ENCODE measurements at regions not wholly inside any gene's neighbourhood (a gene's known extent, or its start where the extent isn't known, plus 50 kb on each side); places are given as distances from the start of the nearest gene placed in this dataset.

DNA sequence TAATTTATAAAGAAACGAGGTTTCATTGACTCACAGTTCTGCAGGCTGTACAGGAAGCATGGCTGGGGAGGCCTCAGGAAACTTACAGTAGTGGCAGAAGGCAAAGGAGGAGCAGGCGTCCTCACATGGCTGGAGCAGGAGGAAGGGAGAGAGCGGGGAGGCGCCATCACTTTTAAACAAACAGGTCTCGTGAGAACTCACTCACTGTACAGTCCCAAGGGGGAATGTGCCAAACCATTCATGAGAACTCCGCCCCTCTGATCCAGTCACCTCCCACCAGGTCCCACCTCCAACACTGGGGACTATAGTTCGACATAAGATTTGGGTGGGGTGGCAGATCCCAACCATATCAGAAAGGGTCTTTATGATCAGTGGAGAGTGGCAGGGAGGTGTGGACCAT, 392.4 kb upstream of the TNRC6C start:
- no peak overlapping the region for H3K4me3 Mint-ChIP-seq
- peaks cover 3 to 16% of the 10 kb centered on the region in 2 donors for H3K27me3 Mint-ChIP-seq
- Histone ChIP-seq H3K4me3 (ENCODE audit: control insufficient read depth in 1 of 2, extremely low read depth in 1 of 2, low read length in 1 of 2) (no peak overlapping the region), H3K4me1 (ENCODE audit: control insufficient read depth in 1 of 2, extremely low read depth in 1 of 2, insufficient read depth in 2 of 2, low read length in 2 of 2) (peaks cover 0 to 10% of the 10 kb centered on the region in 2 experiments), H3K27me3 (replicated peaks in 1 of 2; ENCODE audit: control insufficient read depth in 2 of 2, extremely low read depth in 1 of 2, insufficient read depth in 2 of 2, low read length in 1 of 2) (peaks cover 0 to 38% of the 10 kb centered on the region in 2 experiments), H3K9me3 (no peaks in the 10 kb centered on the region), H3K27ac (ENCODE audit: low read length) (no peak overlapping the region), H3K36me3 (ENCODE audit: control insufficient read depth in 2 of 2, extremely low read depth in 1 of 2, insufficient read depth in 1 of 2, low read length in 1 of 2) (no peaks in the 10 kb centered on the region)
- ChIA-PET POLR2A (no interaction called here), CTCF (no interaction called here)
- H3K27ac Mint-ChIP-seq, result no peak overlapping the region
- H3K36me3 Mint-ChIP-seq, result no peaks in the 10 kb centered on the region
- 73% methylated on average over 2 of the region's 7 CpGs for WGBS (ENCODE audit: insufficient coverage)
- H3K4me1 Mint-ChIP-seq, result peaks cover 0 to 4% (median 0%) of the 10 kb centered on the region in 3 donors
- ATAC-seq (replicated peaks in 1 of 4) (no peak), DNase-seq (no peak)
- no peaks in the 10 kb centered on the region for H3K9me3 Mint-ChIP-seq

DNA sequence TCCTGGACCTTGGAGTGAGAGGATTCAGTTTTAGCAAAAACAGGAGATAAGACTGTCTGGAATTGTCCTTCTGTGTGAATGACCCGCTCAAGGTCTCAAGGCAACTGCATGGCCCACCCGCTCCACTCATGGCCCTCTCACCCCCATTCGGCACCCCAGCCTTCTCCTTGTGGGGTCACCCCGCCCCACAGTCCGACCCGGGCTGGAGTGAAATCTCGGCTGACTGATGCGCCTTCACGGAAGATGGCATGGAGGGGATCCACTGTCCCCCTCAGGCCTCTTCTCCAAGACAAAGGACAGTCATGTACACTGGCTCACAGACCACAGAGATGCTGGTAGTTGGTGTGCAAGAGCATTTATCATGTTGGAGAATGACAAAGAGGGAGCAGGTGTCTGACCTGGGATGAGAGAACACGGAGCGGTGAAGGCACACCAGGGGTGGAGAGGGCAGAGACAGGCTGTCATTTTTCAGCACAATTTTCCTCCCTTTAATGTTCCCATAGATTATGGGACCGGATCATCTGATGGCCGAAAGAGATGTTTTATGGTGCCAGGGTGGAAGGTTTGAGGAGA, 391.9 kb upstream of the TNRC6C start:
- Histone ChIP-seq H3K9me3 (no peaks in the 10 kb centered on the region), H3K27ac (ENCODE audit: low read length) (no peak overlapping the region), H3K4me1 (ENCODE audit: control insufficient read depth in 1 of 2, extremely low read depth in 1 of 2, insufficient read depth in 2 of 2, low read length in 2 of 2) (peaks cover 0 to 15% of the 10 kb centered on the region in 2 experiments), H3K4me3 (ENCODE audit: control insufficient read depth in 1 of 2, extremely low read depth in 1 of 2, low read length in 1 of 2) (no peak overlapping the region), H3K27me3 (replicated peaks in 1 of 2; ENCODE audit: control insufficient read depth in 2 of 2, extremely low read depth in 1 of 2, insufficient read depth in 2 of 2, low read length in 1 of 2) (peaks cover 0 to 42% of the 10 kb centered on the region in 2 experiments), H3K36me3 (ENCODE audit: control insufficient read depth in 2 of 2, extremely low read depth in 1 of 2, insufficient read depth in 1 of 2, low read length in 1 of 2) (no peaks in the 10 kb centered on the region)
- no peak for DNase-seq
- H3K4me1 Mint-ChIP-seq, result peaks cover 3 to 8% (median 3%) of the 10 kb centered on the region in 3 donors
- ChIA-PET POLR2A (no interaction called here), CTCF (no interaction called here)
- H3K27me3 Mint-ChIP-seq, result peaks cover 7 to 20% of the 10 kb centered on the region in 2 donors
- no peak overlapping the region for H3K4me3 Mint-ChIP-seq
- ATAC-seq (replicated peaks in 1 of 4), result no peak
- no peaks in the 10 kb centered on the region for H3K9me3 Mint-ChIP-seq
- no peaks in the 10 kb centered on the region for H3K36me3 Mint-ChIP-seq
- 100% methylated on average over 3 of the region's 13 CpGs for WGBS (ENCODE audit: insufficient coverage)
- no peak overlapping the region for H3K27ac Mint-ChIP-seq

DNA sequence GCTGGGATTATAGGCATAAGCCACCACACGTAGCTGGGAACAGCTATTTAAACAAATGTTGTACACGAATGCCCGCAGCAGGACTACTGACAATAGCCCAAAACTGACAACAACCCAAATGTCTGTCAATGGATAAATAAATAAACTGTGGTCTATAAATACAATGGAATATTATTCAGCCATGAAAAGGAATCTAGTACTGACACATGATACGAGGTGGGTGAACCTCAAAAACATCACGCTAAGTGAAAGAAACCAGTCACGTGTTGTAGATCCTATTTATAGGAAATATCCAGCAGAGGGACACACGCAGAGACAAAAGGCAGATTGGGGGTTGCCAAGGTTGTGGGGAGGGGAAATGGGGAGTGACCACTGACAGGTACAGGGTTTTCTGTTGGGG, 390.0 kb upstream of the TNRC6C start:
- no peak for ATAC-seq (replicated peaks in 1 of 4)
- no peaks in the 10 kb centered on the region for H3K9me3 ChIP-seq
- no peaks in the 10 kb centered on the region for H3K36me3 ChIP-seq (ENCODE audit: control insufficient read depth in 2 of 2, extremely low read depth in 1 of 2, insufficient read depth in 1 of 2, low read length in 1 of 2)
- Mint-ChIP-seq H3K4me3 (no peak overlapping the region), H3K27me3 (peaks cover 13 to 25% of the 10 kb centered on the region in 2 donors), H3K36me3 (no peaks in the 10 kb centered on the region), H3K27ac (no peak overlapping the region), H3K9me3 (no peaks in the 10 kb centered on the region), H3K4me1 (peaks cover 8 to 13% (median 11%) of the 10 kb centered on the region in 3 donors)
- peaks cover 0 to 20% of the 10 kb centered on the region in 2 experiments for H3K4me1 ChIP-seq (ENCODE audit: control insufficient read depth in 1 of 2, extremely low read depth in 1 of 2, insufficient read depth in 2 of 2, low read length in 2 of 2)
- no peak overlapping the region for H3K4me3 ChIP-seq (ENCODE audit: control insufficient read depth in 1 of 2, extremely low read depth in 1 of 2, low read length in 1 of 2)
- no peak overlapping the region for H3K27ac ChIP-seq (ENCODE audit: low read length)
- peaks cover 0 to 52% of the 10 kb centered on the region in 2 experiments for H3K27me3 ChIP-seq (replicated peaks in 1 of 2; ENCODE audit: control insufficient read depth in 2 of 2, extremely low read depth in 1 of 2, insufficient read depth in 2 of 2, low read length in 1 of 2)
- CTCF ChIA-PET, result no interaction called here
- no peak for DNase-seq
- 80% methylated on average over 4 of the region's 7 CpGs for WGBS (ENCODE audit: insufficient coverage)
- POLR2A ChIA-PET, result no interaction called here

DNA sequence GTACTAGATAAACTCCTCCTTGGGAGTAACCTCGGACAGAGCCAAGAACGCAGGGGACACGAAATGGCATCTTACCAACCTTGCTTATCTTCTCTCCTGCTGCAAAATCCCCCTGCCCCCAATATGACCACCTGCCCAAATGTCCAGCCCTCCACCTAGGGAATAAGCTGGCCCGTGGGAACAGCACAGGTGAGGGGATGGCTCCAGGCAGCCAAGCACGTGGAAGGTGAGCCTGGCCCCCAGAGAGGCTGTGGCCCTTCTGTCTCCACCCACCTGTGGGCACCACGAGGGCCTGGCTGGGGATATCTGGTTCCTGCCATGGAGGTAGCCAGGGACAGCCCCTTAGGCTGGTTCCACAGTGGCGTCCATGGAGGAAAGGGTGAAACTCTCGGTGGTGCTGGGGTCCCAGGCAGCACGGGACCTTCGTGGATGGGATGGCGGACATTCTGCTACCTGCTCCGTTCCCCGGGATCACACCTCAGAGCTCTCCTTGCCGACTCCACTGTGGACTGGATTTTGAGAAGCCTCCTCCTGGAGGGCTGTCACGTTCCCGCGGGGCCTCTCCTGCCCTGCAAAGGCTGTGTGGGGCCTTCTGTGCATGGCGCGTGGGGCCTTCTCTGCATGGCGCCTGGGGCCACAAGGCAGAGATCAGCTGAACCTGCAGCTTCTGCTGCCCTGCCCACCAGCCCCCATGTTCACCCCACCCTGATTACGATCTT, 388.5 kb upstream of the TNRC6C start:
- ChIA-PET POLR2A (no interaction called here), CTCF (interaction anchor here in 1 of 2 donors (0.5 kb wide), 1 partner anchor 208 kb away, joined by 3 read pairs; no protein-coding TSS in a partner anchor)
- Mint-ChIP-seq H3K4me1 (peaks cover 8 to 13% (median 11%) of the 10 kb centered on the region in 3 donors), H3K9me3 (no peaks in the 10 kb centered on the region), H3K27ac (no peak overlapping the region), H3K4me3 (no peak overlapping the region), H3K36me3 (no peaks in the 10 kb centered on the region), H3K27me3 (peaks cover 13 to 25% of the 10 kb centered on the region in 2 donors)
- WGBS (ENCODE audit: insufficient coverage), result 84% methylated on average over 18 of the region's 21 CpGs
- Histone ChIP-seq H3K4me3 (ENCODE audit: control insufficient read depth in 1 of 2, extremely low read depth in 1 of 2, low read length in 1 of 2) (no peak overlapping the region), H3K9me3 (no peaks in the 10 kb centered on the region), H3K36me3 (ENCODE audit: control insufficient read depth in 2 of 2, extremely low read depth in 1 of 2, insufficient read depth in 1 of 2, low read length in 1 of 2) (no peaks in the 10 kb centered on the region), H3K27ac (ENCODE audit: low read length) (no peak overlapping the region), H3K4me1 (ENCODE audit: control insufficient read depth in 1 of 2, extremely low read depth in 1 of 2, insufficient read depth in 2 of 2, low read length in 2 of 2) (peaks cover 0 to 20% of the 10 kb centered on the region in 2 experiments), H3K27me3 (replicated peaks in 1 of 2; ENCODE audit: control insufficient read depth in 2 of 2, extremely low read depth in 1 of 2, insufficient read depth in 2 of 2, low read length in 1 of 2) (peaks cover 0 to 48% of the 10 kb centered on the region in 2 experiments)
- ATAC-seq (replicated peaks in 1 of 4), result no peak
- no peak for DNase-seq

DNA sequence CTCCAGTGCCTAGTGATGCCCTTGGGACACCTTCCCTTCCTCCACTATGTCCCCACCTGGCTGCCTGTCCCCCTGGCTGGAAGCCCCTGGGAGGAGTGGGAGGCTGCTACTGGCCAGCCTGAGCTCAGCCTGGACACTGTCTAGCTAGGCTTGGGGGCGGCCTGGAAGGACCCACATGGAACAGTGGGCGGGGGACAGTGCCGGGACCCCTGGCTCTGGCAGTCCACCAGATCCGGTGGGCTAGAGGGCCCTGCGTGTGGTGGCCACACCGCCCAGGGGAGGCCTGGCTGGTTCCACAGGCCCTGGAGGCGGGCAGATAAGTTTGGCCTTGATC, 388.0 kb upstream of the TNRC6C start:
- peaks cover 13 to 26% of the 10 kb centered on the region in 2 donors for H3K27me3 Mint-ChIP-seq
- H3K27ac ChIP-seq (ENCODE audit: low read length), result no peak overlapping the region
- CTCF ChIA-PET, result no interaction called here

DNA sequence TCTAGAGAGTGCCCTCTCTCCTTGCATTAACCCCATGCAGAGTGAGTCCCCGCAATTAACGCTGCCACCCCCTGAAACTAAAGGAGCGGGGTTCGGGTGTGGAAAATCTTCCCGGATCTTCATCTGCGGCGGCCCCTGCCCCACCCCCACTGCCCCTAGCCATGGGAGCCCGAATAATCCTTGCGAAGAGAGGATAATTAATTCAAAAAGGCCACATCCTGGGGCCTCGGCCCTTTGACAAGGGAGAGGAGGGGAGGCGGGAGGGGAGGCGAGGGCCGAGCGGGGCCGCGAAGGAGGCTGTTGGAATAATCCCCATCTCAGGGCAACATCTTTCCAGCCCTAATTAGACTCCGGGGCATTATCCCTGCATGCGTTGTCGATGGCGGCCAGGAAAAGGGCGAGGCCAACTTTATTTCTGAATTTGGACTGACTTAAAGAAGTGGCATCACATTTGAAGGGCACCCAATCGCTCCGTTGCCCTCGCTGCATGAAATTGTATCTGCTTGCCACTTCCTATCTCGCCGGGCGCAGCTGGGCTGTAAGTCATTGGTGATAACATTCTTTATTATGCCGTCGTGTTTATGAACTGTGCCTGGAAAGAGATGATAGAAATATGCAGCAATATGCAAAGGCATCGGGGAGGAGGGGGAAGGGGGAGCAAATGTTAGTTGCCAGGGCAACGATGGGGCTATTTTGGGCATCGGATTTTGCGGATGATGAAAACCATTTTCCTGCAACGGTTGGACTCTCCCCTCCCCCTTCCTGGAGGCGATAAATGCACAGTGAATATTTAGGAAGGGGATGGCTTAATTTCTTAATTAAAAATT, 387.1 kb upstream of the TNRC6C start:
- Histone ChIP-seq H3K4me3 (ENCODE audit: control insufficient read depth in 1 of 2, extremely low read depth in 1 of 2, low read length in 1 of 2) (peak overlapping the region in 1 of 2 donors; percentile 60), H3K27me3 (replicated peaks in 1 of 2; ENCODE audit: control insufficient read depth in 2 of 2, extremely low read depth in 1 of 2, insufficient read depth in 2 of 2, low read length in 1 of 2) (peaks cover 0 to 43% of the 10 kb centered on the region in 2 experiments), H3K27ac (ENCODE audit: low read length) (no peak overlapping the region), H3K36me3 (ENCODE audit: control insufficient read depth in 2 of 2, extremely low read depth in 1 of 2, insufficient read depth in 1 of 2, low read length in 1 of 2) (no peaks in the 10 kb centered on the region), H3K9me3 (no peaks in the 10 kb centered on the region), H3K4me1 (ENCODE audit: control insufficient read depth in 1 of 2, extremely low read depth in 1 of 2, insufficient read depth in 2 of 2, low read length in 2 of 2) (peaks cover 0 to 20% of the 10 kb centered on the region in 2 experiments)
- 12% methylated on average over 15 of the region's 35 CpGs for WGBS (ENCODE audit: insufficient coverage)
- H3K9me3 Mint-ChIP-seq, result no peaks in the 10 kb centered on the region
- H3K4me1 Mint-ChIP-seq, result peaks cover 8 to 13% (median 11%) of the 10 kb centered on the region in 3 donors
- POLR2A ChIA-PET, result no interaction called here
- DNase-seq, result peak in 30 of 35 experiments; percentile 5 to 37 (median 15)
- no peaks in the 10 kb centered on the region for H3K36me3 Mint-ChIP-seq
- ATAC-seq (replicated peaks in 1 of 4), result peak; percentile 58 to 73 (median 66)
- no peak overlapping the region for H3K27ac Mint-ChIP-seq
- peak overlapping the region; percentile 53 to 72 (median 54) for H3K4me3 Mint-ChIP-seq
- CTCF ChIA-PET, result no interaction called here
- peaks cover 13 to 22% of the 10 kb centered on the region in 2 donors for H3K27me3 Mint-ChIP-seq

More for the DNA sequence above, 388.0 kb upstream of the TNRC6C start:
- DNase-seq (no peak), ATAC-seq (replicated peaks in 1 of 4) (no peak)
- H3K4me3 Mint-ChIP-seq, result no peak overlapping the region
- H3K9me3 ChIP-seq, result no peaks in the 10 kb centered on the region
- H3K27me3 ChIP-seq (replicated peaks in 1 of 2; ENCODE audit: control insufficient read depth in 2 of 2, extremely low read depth in 1 of 2, insufficient read depth in 2 of 2, low read length in 1 of 2), result peaks cover 0 to 46% of the 10 kb centered on the region in 2 experiments
- 92% methylated on average over 7 of the region's 7 CpGs for WGBS (ENCODE audit: insufficient coverage)
- H3K4me1 Mint-ChIP-seq, result peaks cover 8 to 13% (median 11%) of the 10 kb centered on the region in 3 donors
- H3K4me1 ChIP-seq (ENCODE audit: control insufficient read depth in 1 of 2, extremely low read depth in 1 of 2, insufficient read depth in 2 of 2, low read length in 2 of 2), result peaks cover 0 to 20% of the 10 kb centered on the region in 2 experiments
- H3K4me3 ChIP-seq (ENCODE audit: control insufficient read depth in 1 of 2, extremely low read depth in 1 of 2, low read length in 1 of 2), result no peak overlapping the region
- no peaks in the 10 kb centered on the region for H3K36me3 Mint-ChIP-seq
- H3K9me3 Mint-ChIP-seq, result no peaks in the 10 kb centered on the region
- POLR2A ChIA-PET, result no interaction called here
- no peak overlapping the region for H3K27ac Mint-ChIP-seq
- no peaks in the 10 kb centered on the region for H3K36me3 ChIP-seq (ENCODE audit: control insufficient read depth in 2 of 2, extremely low read depth in 1 of 2, insufficient read depth in 1 of 2, low read length in 1 of 2)
